Right atrium auricular region (tissue), 2 donors: ENCODE measurements at regions not wholly inside any gene's neighbourhood (a gene's known extent, or its start where the extent isn't known, plus 50 kb on each side); places are given as distances from the start of the nearest gene placed in this dataset.

Experiments used
- DNase-seq: peaks from one replicate; pipeline ENCODE4 v3.0.0-alpha.2; 2019; ENCODE audit warnings: low spot score
- H3K27ac ChIP-seq, 2 donors: fragments of 200-600 bp; sonication (generic); 1 replicate in 1 of 2; 2 replicates in 1 of 2; pipeline ENCODE4 v1.5.1; 2016 to 2019
- H3K27me3 ChIP-seq, 2 donors: fragments of 200-600 bp; sonication (generic); one replicate each; pipeline versions ENCODE4 v1.5.1 to v1.6.0; 2017 to 2019
- H3K36me3 ChIP-seq: fragments of 200-600 bp; sonication (generic); one replicate; pipeline ENCODE4 v1.5.1; 2016
- H3K4me1 ChIP-seq, 2 donors: fragments of 200-600 bp; sonication (generic); one replicate each; pipeline versions ENCODE4 v1.5.1 to v1.6.0; 2017 to 2019
- H3K4me3 ChIP-seq, 2 donors: fragments of 200-600 bp; sonication (generic); 1 replicate in 1 of 2; 2 replicates in 1 of 2; pipeline ENCODE4 v1.5.1; 2017 to 2019; ENCODE audit warnings: mild to moderate bottlenecking in 1 of 2, moderate library complexity in 1 of 2
- H3K9me3 ChIP-seq, 2 donors: fragments of 200-600 bp; sonication (generic); one replicate each; pipeline ENCODE4 v1.5.1; 2019
- CTCF ChIP-seq, 2 donors: fragments of 200-600 bp; sonication (generic); IDR thresholded peaks; one replicate each; pipeline ENCODE4 v1.5.1; 2019; ENCODE audit warnings: antibody characterized with exemption in 2 of 2

DNA sequence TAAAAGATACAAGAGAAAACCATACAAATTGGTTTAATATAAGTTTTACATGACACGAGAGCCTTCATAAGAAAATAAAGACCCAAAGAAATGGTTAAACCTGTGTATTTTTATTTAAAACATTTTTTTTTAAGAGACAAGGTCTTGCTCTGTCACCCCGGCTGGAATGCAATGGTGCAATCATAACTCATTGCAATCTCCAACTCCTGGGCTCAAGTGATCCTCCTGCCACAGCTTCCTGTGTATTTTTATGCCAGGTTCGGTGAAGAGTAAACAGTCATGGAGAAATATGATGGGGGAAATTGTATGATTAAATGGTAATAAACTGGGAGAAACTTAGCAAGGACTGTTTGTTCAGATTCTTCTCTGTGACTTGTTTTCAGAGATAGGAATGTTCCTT is 441.0 kb downstream of the TUSC7 start:
- Histone ChIP-seq H3K27ac (no peak overlapping the region), H3K4me3 (no peak overlapping the region), H3K27me3 (no peaks in the 10 kb centered on the region)

GRCh38 chr3:117160176-117160575 is 450.6 kb downstream of the TUSC7 start:
- Histone ChIP-seq H3K4me3 (no peak overlapping the region), H3K27me3 (no peaks in the 10 kb centered on the region), H3K27ac (no peak overlapping the region), H3K36me3 (no peaks in the 10 kb centered on the region), H3K4me1 (no peaks in the 10 kb centered on the region), H3K9me3 (no peaks in the 10 kb centered on the region)
- DNase-seq, result no peak
- no peak for TF ChIP-seq CTCF (IDR thresholded peaks at IDR 0.05)

More for the DNA sequence above, 441.0 kb downstream of the TUSC7 start:
- no peak for DNase-seq
- Histone ChIP-seq H3K4me1 (no peaks in the 10 kb centered on the region), H3K36me3 (no peaks in the 10 kb centered on the region), H3K9me3 (no peaks in the 10 kb centered on the region)
- no peak for TF ChIP-seq CTCF (IDR thresholded peaks at IDR 0.05)

DNA sequence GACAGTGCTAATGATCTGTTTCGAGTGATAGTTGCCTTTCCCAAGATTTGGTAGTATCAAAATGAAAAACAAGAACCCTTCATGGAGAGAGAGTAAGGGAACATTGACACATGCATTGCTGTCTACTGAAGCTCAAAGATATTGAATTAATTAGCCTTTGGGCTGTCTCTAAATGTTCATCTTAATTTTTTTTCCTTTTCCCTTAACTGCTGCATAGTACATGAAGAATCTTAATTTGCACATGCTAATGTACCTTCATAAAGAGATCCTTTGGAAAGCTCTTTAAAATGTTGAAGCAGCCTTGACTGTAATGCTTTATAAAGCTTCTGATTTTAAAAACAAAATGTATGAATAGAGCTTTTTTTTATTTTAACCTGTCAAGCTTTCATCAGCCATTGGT is 452.2 kb downstream of the TUSC7 start:
- Histone ChIP-seq H3K4me3 (no peak overlapping the region), H3K36me3 (no peaks in the 10 kb centered on the region), H3K9me3 (no peaks in the 10 kb centered on the region), H3K27ac (no peak overlapping the region), H3K4me1 (no peaks in the 10 kb centered on the region), H3K27me3 (no peaks in the 10 kb centered on the region)
- no peak for TF ChIP-seq CTCF (IDR thresholded peaks at IDR 0.05)
- no peak for DNase-seq

DNA sequence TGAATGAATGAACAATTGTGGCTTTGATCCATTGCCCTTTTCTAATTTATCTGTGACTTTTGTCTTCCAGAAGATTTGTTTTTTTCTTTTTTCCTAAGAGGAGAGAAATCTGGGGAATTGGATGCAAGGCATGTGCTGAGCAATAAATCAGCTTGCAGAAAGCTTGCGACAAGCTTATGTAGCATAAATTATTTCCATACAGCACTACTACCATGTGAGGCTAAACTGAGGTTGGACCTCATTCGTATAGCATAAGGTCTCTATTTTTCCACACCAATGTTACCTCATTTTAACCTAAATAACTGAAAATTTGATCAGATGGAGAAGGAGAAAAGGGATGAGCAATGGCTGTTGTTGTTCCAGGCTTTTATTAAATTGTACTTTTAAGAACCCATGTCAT is 455.6 kb downstream of the TUSC7 start:
- DNase-seq, result no peak
- Histone ChIP-seq H3K36me3 (no peaks in the 10 kb centered on the region), H3K4me1 (no peaks in the 10 kb centered on the region), H3K4me3 (no peak overlapping the region), H3K27ac (no peak overlapping the region), H3K9me3 (no peaks in the 10 kb centered on the region), H3K27me3 (no peaks in the 10 kb centered on the region)
- no peak for TF ChIP-seq CTCF (IDR thresholded peaks at IDR 0.05)

GRCh38 chr3:117165601-117166051 is 456.0 kb downstream of the TUSC7 start:
- Histone ChIP-seq H3K27ac (no peak overlapping the region), H3K9me3 (no peaks in the 10 kb centered on the region), H3K4me3 (no peak overlapping the region), H3K4me1 (no peaks in the 10 kb centered on the region), H3K27me3 (no peaks in the 10 kb centered on the region), H3K36me3 (no peaks in the 10 kb centered on the region)
- TF ChIP-seq CTCF (IDR thresholded peaks at IDR 0.05), result no peak
- DNase-seq, result no peak

DNA sequence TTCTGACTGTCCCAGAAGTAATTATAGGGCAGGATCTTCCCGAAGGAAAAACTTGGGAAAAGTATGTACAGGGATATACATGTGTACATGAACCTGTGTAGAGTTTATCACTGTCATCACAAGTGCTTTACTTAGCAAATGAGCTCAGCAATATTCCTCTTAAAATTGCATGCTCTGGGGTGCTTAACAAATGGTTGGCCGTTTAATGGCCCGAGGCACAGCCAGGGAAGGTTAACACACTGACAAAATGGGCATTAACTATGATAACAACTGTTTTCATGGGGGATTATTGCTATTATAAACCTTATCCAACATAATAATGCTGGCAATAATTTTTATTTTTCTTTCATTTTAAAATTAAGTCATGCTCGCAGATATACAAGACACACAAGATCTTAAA is 459.3 kb downstream of the TUSC7 start:
- no peak for TF ChIP-seq CTCF (IDR thresholded peaks at IDR 0.05)
- no peaks in the 10 kb centered on the region for H3K36me3 ChIP-seq
- no peak overlapping the region for H3K27ac ChIP-seq
- no peak overlapping the region for H3K4me3 ChIP-seq
- DNase-seq, result no peak
- H3K27me3 ChIP-seq, result no peaks in the 10 kb centered on the region
- H3K9me3 ChIP-seq, result no peaks in the 10 kb centered on the region
- H3K4me1 ChIP-seq, result no peaks in the 10 kb centered on the region
